ENCODE measurements at regions not wholly inside any gene's neighbourhood (a gene's known extent, or its start where the extent isn't known, plus 50 kb on each side); places are given as distances from the start of the nearest gene placed in this dataset.
A peak's percentile ranks its signal among the peaks of the same experiment; 100 is the strongest.
"Not testable (repeated sequence)": the region's sequence is repeated elsewhere in the genome, so short reads cannot be mapped to it uniquely, and the experiment has no call there.

- H3K27ac ChIP-seq (ENCODE audit: low read depth in 1 of 2, low read length in 1 of 2) = no peak overlapping the region
- H3K9ac ChIP-seq (ENCODE audit: insufficient read depth in 1 of 2, low read length in 2 of 2) = peak overlapping the region in 1 of 2 donors; percentile 24
- no peak for TF ChIP-seq CTCF (IDR thresholded peaks at IDR 0.05; ENCODE audit: control extremely low read depth, extremely low read depth)
- ATAC-seq (ENCODE audit: insufficient read depth, low FRiP score) (no peak), DNase-seq (peak in 2 of 3 donors; percentile 34 to 39)
- peaks cover 0 to 20% (median 0%) of the 10 kb centered on the region in 5 donors for H3K4me1 ChIP-seq (ENCODE audit: control insufficient read depth in 5 of 5, insufficient read depth in 5 of 5, low read length in 5 of 5)
- H3K9me3 ChIP-seq (ENCODE audit: control insufficient read depth in 4 of 4, insufficient read depth in 3 of 4, low read length in 3 of 4) = no peaks in the 10 kb centered on the region
- peaks cover 0 to 45% (median 25%) of the 10 kb centered on the region in 3 donors for H3K27me3 ChIP-seq (ENCODE audit: control insufficient read depth in 3 of 3, insufficient read depth in 3 of 3, low read length in 2 of 3)
- WGBS, 2 donors = 29 to 50% methylated on average over 23 of the region's 23 CpGs
- H3K36me3 ChIP-seq (ENCODE audit: control insufficient read depth in 4 of 4, insufficient read depth in 4 of 4, low read length in 4 of 4) = no peaks in the 10 kb centered on the region
- H3K4me3 ChIP-seq = no peak overlapping the region
Measured at GRCh38 chr7:32762925-32763293, 128.7 kb downstream of the KBTBD2 start.

GRCh38 chr7:32762206-32762924 is 129.2 kb downstream of the KBTBD2 start:
- peak; percentile 19 to 63 (median 25) for DNase-seq
- ATAC-seq (ENCODE audit: insufficient read depth, low FRiP score); H3K9me3 ChIP-seq (ENCODE audit: control insufficient read depth in 4 of 4, insufficient read depth in 3 of 4, low read length in 3 of 4); H3K27ac ChIP-seq (ENCODE audit: low read depth in 1 of 2, low read length in 1 of 2); H3K4me3 ChIP-seq; H3K36me3 ChIP-seq (ENCODE audit: control insufficient read depth in 4 of 4, insufficient read depth in 4 of 4, low read length in 4 of 4): not testable (repeated sequence)
- H3K9ac ChIP-seq (ENCODE audit: insufficient read depth in 1 of 2, low read length in 2 of 2) = peak overlapping the region in 1 of 2 donors; percentile 24
- H3K27me3 ChIP-seq (ENCODE audit: control insufficient read depth in 3 of 3, insufficient read depth in 3 of 3, low read length in 2 of 3) = peaks cover 0 to 45% (median 25%) of the 10 kb centered on the region in 3 donors
- H3K4me1 ChIP-seq (ENCODE audit: control insufficient read depth in 5 of 5, insufficient read depth in 5 of 5, low read length in 5 of 5) = peaks cover 0 to 20% (median 0%) of the 10 kb centered on the region in 5 donors
- WGBS, 2 donors = 24 to 52% methylated on average over 29 of the region's 29 CpGs

GRCh38 chr7:32761451-32762205 is 129.9 kb downstream of the KBTBD2 start:
- no peak for TF ChIP-seq CTCF (IDR thresholded peaks at IDR 0.05; ENCODE audit: control extremely low read depth, extremely low read depth)
- Histone ChIP-seq H3K36me3 (ENCODE audit: control insufficient read depth in 4 of 4, insufficient read depth in 4 of 4, low read length in 4 of 4) (no peaks in the 10 kb centered on the region), H3K27ac (ENCODE audit: low read depth in 1 of 2, low read length in 1 of 2) (peak overlapping the region in 1 of 2 donors; percentile 39), H3K9ac (ENCODE audit: insufficient read depth in 1 of 2, low read length in 2 of 2) (no peak overlapping the region), H3K27me3 (ENCODE audit: control insufficient read depth in 3 of 3, insufficient read depth in 3 of 3, low read length in 2 of 3) (peaks cover 0 to 45% (median 25%) of the 10 kb centered on the region in 3 donors), H3K9me3 (ENCODE audit: control insufficient read depth in 4 of 4, insufficient read depth in 3 of 4, low read length in 3 of 4) (no peaks in the 10 kb centered on the region), H3K4me3 (no peak overlapping the region), H3K4me1 (ENCODE audit: control insufficient read depth in 5 of 5, insufficient read depth in 5 of 5, low read length in 5 of 5) (peaks cover 0 to 20% (median 0%) of the 10 kb centered on the region in 5 donors)
- peak; percentile 43 to 52 (median 44) for DNase-seq
- 23 to 45% methylated on average over 45 to 46 of the region's 46 CpGs for WGBS, 2 donors
- ATAC-seq (ENCODE audit: insufficient read depth, low FRiP score) = no peak

GRCh38 chr7:32760755-32761154 is 130.8 kb downstream of the KBTBD2 start:
- ATAC-seq (ENCODE audit: insufficient read depth, low FRiP score); H3K4me3 ChIP-seq; H3K9me3 ChIP-seq (ENCODE audit: control insufficient read depth in 4 of 4, insufficient read depth in 3 of 4, low read length in 3 of 4); H3K36me3 ChIP-seq (ENCODE audit: control insufficient read depth in 4 of 4, insufficient read depth in 4 of 4, low read length in 4 of 4); H3K9ac ChIP-seq (ENCODE audit: insufficient read depth in 1 of 2, low read length in 2 of 2); DNase-seq: not testable (repeated sequence)
- 87 to 91% methylated on average over 5 of the region's 5 CpGs for WGBS, 2 donors
- H3K27me3 ChIP-seq (ENCODE audit: control insufficient read depth in 3 of 3, insufficient read depth in 3 of 3, low read length in 2 of 3) = peaks cover 0 to 45% (median 25%) of the 10 kb centered on the region in 3 donors
- peak overlapping the region in 1 of 2 donors; percentile 39 for H3K27ac ChIP-seq (ENCODE audit: low read depth in 1 of 2, low read length in 1 of 2)
- H3K4me1 ChIP-seq (ENCODE audit: control insufficient read depth in 5 of 5, insufficient read depth in 5 of 5, low read length in 5 of 5) = peaks cover 0 to 20% (median 0%) of the 10 kb centered on the region in 5 donors

- not testable (repeated sequence) for H3K9me3 ChIP-seq (ENCODE audit: control insufficient read depth in 4 of 4, insufficient read depth in 3 of 4, low read length in 3 of 4); ATAC-seq (ENCODE audit: insufficient read depth, low FRiP score); H3K9ac ChIP-seq (ENCODE audit: insufficient read depth in 1 of 2, low read length in 2 of 2); H3K36me3 ChIP-seq (ENCODE audit: control insufficient read depth in 4 of 4, insufficient read depth in 4 of 4, low read length in 4 of 4); H3K27ac ChIP-seq (ENCODE audit: low read depth in 1 of 2, low read length in 1 of 2); DNase-seq; H3K4me3 ChIP-seq
- H3K4me1 ChIP-seq (ENCODE audit: control insufficient read depth in 5 of 5, insufficient read depth in 5 of 5, low read length in 5 of 5) = peaks cover 0 to 20% (median 0%) of the 10 kb centered on the region in 5 donors
- peaks cover 0 to 45% (median 25%) of the 10 kb centered on the region in 3 donors for H3K27me3 ChIP-seq (ENCODE audit: control insufficient read depth in 3 of 3, insufficient read depth in 3 of 3, low read length in 2 of 3)
- 89 to 93% methylated on average over 3 of the region's 3 CpGs for WGBS, 2 donors
Measured at GRCh38 chr7:32759859-32760258, 131.7 kb downstream of the KBTBD2 start.

- WGBS, 2 donors = 93 to 95% methylated on average over 21 to 29 of the region's 29 CpGs
- not testable (repeated sequence) for H3K4me1 ChIP-seq (ENCODE audit: control insufficient read depth in 5 of 5, insufficient read depth in 5 of 5, low read length in 5 of 5); H3K4me3 ChIP-seq; H3K27me3 ChIP-seq (ENCODE audit: control insufficient read depth in 3 of 3, insufficient read depth in 3 of 3, low read length in 2 of 3); ATAC-seq (ENCODE audit: insufficient read depth, low FRiP score); H3K9me3 ChIP-seq (ENCODE audit: control insufficient read depth in 4 of 4, insufficient read depth in 3 of 4, low read length in 3 of 4); DNase-seq; H3K9ac ChIP-seq (ENCODE audit: insufficient read depth in 1 of 2, low read length in 2 of 2); H3K27ac ChIP-seq (ENCODE audit: low read depth in 1 of 2, low read length in 1 of 2); H3K36me3 ChIP-seq (ENCODE audit: control insufficient read depth in 4 of 4, insufficient read depth in 4 of 4, low read length in 4 of 4)
Measured at GRCh38 chr7:32753872-32754271, 137.7 kb downstream of the KBTBD2 start.
